OCI-LY3 (cell line): ENCODE measurements at regions not wholly inside any gene's neighbourhood (a gene's known extent, or its start where the extent isn't known, plus 50 kb on each side); places are given as distances from the start of the nearest gene placed in this dataset.

ENCODE experiments used
- H2AFZ ChIP-seq: fragments of 200-600, 300-600 bp; shearing (Covaris generic); 2 replicates; pipeline ENCODE4 v1.6.0; 2014; ENCODE audit warnings: antibody characterized with exemption, low read depth, low read length
- H3K27ac ChIP-seq: fragments of 200-600, 300-600 bp; sonication (generic); 2 replicates; pipeline ENCODE4 v1.5.1; 2014; ENCODE audit warnings: mild to moderate bottlenecking, low read length, moderate library complexity, mixed read lengths
- H3K27me3 ChIP-seq: fragments of 200-600, 300-600 bp; sonication (generic); 2 replicates; pipeline ENCODE4 v1.6.1; 2014; ENCODE audit warnings: low read depth, low read length, mixed read lengths
- H3K36me3 ChIP-seq: fragments of 200-600, 300-600 bp; sonication (generic); replicated peaks from 2 replicates; pipeline ENCODE3; 2014; ENCODE audit warnings: low read depth, low read length, mixed read lengths
- H3K4me1 ChIP-seq: fragments of 300-600, 200-600 bp; sonication (generic); 2 replicates; pipeline ENCODE4 v1.6.1; 2014; ENCODE audit warnings: low read length, mixed read lengths
- H3K4me2 ChIP-seq: fragments of 200-600, 300-600 bp; sonication (generic); 2 replicates; pipeline ENCODE4 v1.6.1; 2014; ENCODE audit warnings: low read length, mixed read lengths
- H3K4me3 ChIP-seq: fragments of 300-600, 200-600 bp; sonication (generic); 2 replicates; pipeline ENCODE4 v1.5.1; 2014; ENCODE audit warnings: antibody characterized with exemption, mild to moderate bottlenecking, low read length, moderate library complexity
- H3K79me2 ChIP-seq: fragments of 300-600, 200-600 bp; shearing (Covaris generic); 2 replicates; pipeline ENCODE4 v1.6.1; 2014; ENCODE audit warnings: mild to moderate bottlenecking, low read length, mixed read lengths
- H3K9ac ChIP-seq: fragments of 300-600, 200-600 bp; shearing (Covaris generic); 2 replicates; pipeline ENCODE4 v1.6.0; 2014; ENCODE audit warnings: mild to moderate bottlenecking, low read length, moderate library complexity
- H3K9me3 ChIP-seq: fragments of 200-600, 300-600 bp; shearing (Covaris generic); 2 replicates; pipeline ENCODE4 v1.6.1; 2014; ENCODE audit warnings: low read length, mixed read lengths; ENCODE audit not compliant: insufficient read depth
- H4K20me1 ChIP-seq: fragments of 200-600, 300-600 bp; sonication (generic); 2 replicates; pipeline ENCODE4 v1.6.1; 2016; ENCODE audit warnings: low read length, mixed read lengths; ENCODE audit not compliant: insufficient read depth
- CTCF ChIP-seq: fragments of 200-600, 300-600 bp; sonication (generic); IDR thresholded peaks from 2 replicates; pipeline ENCODE4 v1.5.1; 2014; ENCODE audit warnings: antibody characterized with exemption, low read length, low read depth
- EZH2phosphoT487 ChIP-seq: fragments of 200-600 bp; shearing (Covaris generic); IDR thresholded peaks from 2 replicates; pipeline ENCODE4 v1.6.1; 2018; ENCODE audit warnings: antibody characterized with exemption, mixed run types, low read depth

- Histone ChIP-seq H3K9ac (no peak overlapping the region), H3K9me3 (peaks cover 7% of the 10 kb centered on the region), H3K27ac (no peak overlapping the region), H4K20me1 (no peaks in the 10 kb centered on the region), H2AFZ (no peak overlapping the region), H3K27me3 (0 out of 2 replicates have a peak, but pooled peaks cover 4% of the 10 kb centered on the region), H3K4me1 (no peaks in the 10 kb centered on the region), H3K79me2 (no peaks in the 10 kb centered on the region), H3K36me3 (peaks cover 3% of the 10 kb centered on the region), H3K4me2 (no peak overlapping the region), H3K4me3 (no peak overlapping the region)
- TF ChIP-seq CTCF (no peak), EZH2phosphoT487 (no peak)
These were observed 61.5 kb downstream of the MYEOV start for GRCh38 chr11:69355346-69355940.

GRCh38 chr11:69355959-69356702 lies 62.2 kb downstream of the MYEOV start:
- peaks cover 7% of the 10 kb centered on the region for H3K9me3 ChIP-seq
- H2AFZ ChIP-seq, result no peak overlapping the region
- H4K20me1 ChIP-seq, result no peaks in the 10 kb centered on the region
- no peak overlapping the region for H3K9ac ChIP-seq
- 0 out of 2 replicates have a peak, but pooled peaks cover 4% of the 10 kb centered on the region for H3K27me3 ChIP-seq
- H3K4me3 ChIP-seq, result no peak overlapping the region
- H3K4me2 ChIP-seq, result no peak overlapping the region
- no peak for TF ChIP-seq CTCF
- TF ChIP-seq EZH2phosphoT487, result no peak
- H3K36me3 ChIP-seq, result peaks cover 3% of the 10 kb centered on the region
- no peaks in the 10 kb centered on the region for H3K4me1 ChIP-seq
- H3K27ac ChIP-seq, result no peak overlapping the region
- H3K79me2 ChIP-seq, result no peaks in the 10 kb centered on the region

- no peak overlapping the region for H2AFZ ChIP-seq
- peaks cover 3% of the 10 kb centered on the region for H3K36me3 ChIP-seq
- H3K9ac ChIP-seq, result no peak overlapping the region
- H3K27me3 ChIP-seq, result 0 out of 2 replicates have a peak, but pooled peaks cover 4% of the 10 kb centered on the region
- H3K4me1 ChIP-seq, result no peaks in the 10 kb centered on the region
- H3K79me2 ChIP-seq, result no peaks in the 10 kb centered on the region
- H4K20me1 ChIP-seq, result no peaks in the 10 kb centered on the region
- H3K27ac ChIP-seq, result no peak overlapping the region
- H3K9me3 ChIP-seq, result peaks cover 7% of the 10 kb centered on the region
- H3K4me3 ChIP-seq, result no peak overlapping the region
- no peak overlapping the region for H3K4me2 ChIP-seq
- TF ChIP-seq CTCF (no peak), EZH2phosphoT487 (no peak)
These were observed 62.9 kb downstream of the MYEOV start for GRCh38 chr11:69356703-69357457.
